ENCODE measurements at regions not wholly inside any gene's neighbourhood (a gene's known extent, or its start where the extent isn't known, plus 50 kb on each side); places are given as distances from the start of the nearest gene placed in this dataset.

- Histone ChIP-seq H3K27ac (ENCODE audit: insufficient read depth, low read depth, low read length) (no peak overlapping the region), H3K4me2 (ENCODE audit: insufficient read depth, low read length) (no peak overlapping the region), H3K79me2 (ENCODE audit: control insufficient read depth, insufficient read depth, low read length) (no peaks in the 10 kb centered on the region), H4K20me1 (replicated peaks; ENCODE audit: control insufficient read depth, extremely low read depth, insufficient read depth, low read length) (no peaks in the 10 kb centered on the region), H3K9me1 (replicated peaks; ENCODE audit: control insufficient read depth, extremely low read depth, insufficient read depth, low read length) (no peaks in the 10 kb centered on the region), H3K9ac (replicated peaks; ENCODE audit: extremely low read depth, insufficient read depth, low read length) (no peak overlapping the region), H3K27me3 (ENCODE audit: control insufficient read depth in 2 of 2, insufficient read depth in 2 of 2, low read length in 2 of 2) (no peaks in the 10 kb centered on the region), H3K4me1 (ENCODE audit: control insufficient read depth, extremely low read depth, insufficient read depth, low read length) (no peaks in the 10 kb centered on the region), H3K9me3 (replicated peaks; ENCODE audit: control insufficient read depth, insufficient read depth, low read length) (no peaks in the 10 kb centered on the region), H3K4me3 (replicated peaks in 1 of 3; ENCODE audit: insufficient read depth in 1 of 3, low read depth in 1 of 3, low read length in 3 of 3) (no peak overlapping the region), H2AFZ (ENCODE audit: low read depth, low read length) (no peak overlapping the region), H3K36me3 (ENCODE audit: control insufficient read depth in 2 of 2, extremely low read depth in 1 of 2, insufficient read depth in 2 of 2, low read length in 2 of 2) (no peaks in the 10 kb centered on the region)
- dilution Hi-C loops (cut with MboI; ENCODE audit: extremely low pct_ligation_motif_present, low sequenced_read_pairs): no loop called here
- no peak for TF ChIP-seq EZH2 (IDR thresholded peaks at IDR 0.05; ENCODE audit: borderline replicate concordance, low read depth, low read length, severe bottlenecking)
- TF ChIP-seq JUN (IDR thresholded peaks at IDR 0.05; ENCODE audit: borderline replicate concordance, insufficient read depth, insufficient read length, low read depth): no peak
- CTCF ChIA-PET: no interaction called here
- no TSS peak for BruUV-seq (replicated peaks)
- POLR2A ChIA-PET: no interaction called here
- intact Hi-C loops (cut with micrococcal nuclease): no loop called here
- no peak for FAIRE-seq
- no peak for DNase-seq (ENCODE audit: low read depth, low spot score)
Observed at GRCh38 chr10:8894148-8894547, 839.7 kb downstream of the GATA3 start.

GRCh38 chr10:8897769-8898168 lies 843.3 kb downstream of the GATA3 start:
- FAIRE-seq (no peak), DNase-seq (ENCODE audit: low read depth, low spot score) (no peak)
- Histone ChIP-seq H3K27ac (ENCODE audit: insufficient read depth, low read depth, low read length) (no peak overlapping the region), H3K4me2 (ENCODE audit: insufficient read depth, low read length) (no peak overlapping the region), H3K9ac (replicated peaks; ENCODE audit: extremely low read depth, insufficient read depth, low read length) (no peak overlapping the region), H3K9me1 (replicated peaks; ENCODE audit: control insufficient read depth, extremely low read depth, insufficient read depth, low read length) (no peaks in the 10 kb centered on the region), H3K79me2 (ENCODE audit: control insufficient read depth, insufficient read depth, low read length) (no peaks in the 10 kb centered on the region), H3K36me3 (ENCODE audit: control insufficient read depth in 2 of 2, extremely low read depth in 1 of 2, insufficient read depth in 2 of 2, low read length in 2 of 2) (no peaks in the 10 kb centered on the region), H3K27me3 (ENCODE audit: control insufficient read depth in 2 of 2, insufficient read depth in 2 of 2, low read length in 2 of 2) (no peaks in the 10 kb centered on the region), H3K4me1 (ENCODE audit: control insufficient read depth, extremely low read depth, insufficient read depth, low read length) (no peaks in the 10 kb centered on the region), H3K4me3 (replicated peaks in 1 of 3; ENCODE audit: insufficient read depth in 1 of 3, low read depth in 1 of 3, low read length in 3 of 3) (no peak overlapping the region), H2AFZ (ENCODE audit: low read depth, low read length) (no peak overlapping the region), H3K9me3 (replicated peaks; ENCODE audit: control insufficient read depth, insufficient read depth, low read length) (no peaks in the 10 kb centered on the region), H4K20me1 (replicated peaks; ENCODE audit: control insufficient read depth, extremely low read depth, insufficient read depth, low read length) (no peaks in the 10 kb centered on the region)
- TF ChIP-seq CTCF (IDR thresholded peaks at IDR 0.05; ENCODE audit: extremely low read depth in 1 of 2, insufficient read depth in 1 of 2, low read depth in 1 of 2, low read length in 2 of 2): no peak
- TF ChIP-seq POLR2AphosphoS5 (IDR thresholded peaks at IDR 0.05; ENCODE audit: insufficient read depth, low read depth, low read length): no peak
- no peak for TF ChIP-seq EZH2 (IDR thresholded peaks at IDR 0.05; ENCODE audit: borderline replicate concordance, low read depth, low read length, severe bottlenecking)
- TF ChIP-seq GATA2 (IDR thresholded peaks at IDR 0.05; ENCODE audit: insufficient read depth, insufficient read length, low read depth, low read length): no peak
- no peak for TF ChIP-seq MYC (IDR thresholded peaks at IDR 0.05; ENCODE audit: low read depth, low read length)
- no peak for TF ChIP-seq JUN (IDR thresholded peaks at IDR 0.05; ENCODE audit: borderline replicate concordance, insufficient read depth, insufficient read length, low read depth)
- TF ChIP-seq FOS (IDR thresholded peaks at IDR 0.05; ENCODE audit: borderline replicate concordance, insufficient read depth, low read length): no peak
- no peak for TF ChIP-seq POLR2A (IDR thresholded peaks at IDR 0.05; ENCODE audit: low read depth, low read length)
- no peak for TF ChIP-seq MAX (IDR thresholded peaks at IDR 0.05; ENCODE audit: insufficient read depth, insufficient read length)
- ChIA-PET POLR2A (no interaction called here), CTCF (no interaction called here)
- BruUV-seq (replicated peaks): no TSS peak
- dilution Hi-C loops (cut with MboI; ENCODE audit: extremely low pct_ligation_motif_present, low sequenced_read_pairs) (no loop called here), intact Hi-C loops (cut with micrococcal nuclease) (no loop called here)

All from endothelial cell of umbilical vein (primary cell).